Esophagus (tissue), 2 donors: ENCODE measurements at regions not wholly inside any gene's neighbourhood (a gene's known extent, or its start where the extent isn't known, plus 50 kb on each side); places are given as distances from the start of the nearest gene placed in this dataset.

ENCODE experiments used
- H3K27ac ChIP-seq, 2 donors: one replicate each; pipeline ENCODE4 v1.5.1; 2013; ENCODE audit warnings: low read depth in 2 of 2, mild to moderate bottlenecking in 2 of 2, inconsistent platforms in 1 of 2, low read length in 1 of 2, moderate library complexity in 1 of 2
- H3K27me3 ChIP-seq, 2 donors: one replicate each; pipeline ENCODE4 v1.6.1; 2013; ENCODE audit warnings: low read length in 2 of 2, control low read depth in 1 of 2, mild to moderate bottlenecking in 1 of 2; ENCODE audit not compliant: insufficient read depth in 2 of 2, control insufficient read depth in 1 of 2
- H3K36me3 ChIP-seq, 2 donors: one replicate each; pipeline ENCODE4 v1.6.1; 2013; ENCODE audit warnings: low read length in 1 of 2; ENCODE audit not compliant: control insufficient read depth in 2 of 2, insufficient read depth in 2 of 2
- H3K4me1 ChIP-seq, 2 donors: one replicate each; pipeline ENCODE4 v1.6.1; 2013; ENCODE audit warnings: low read length in 1 of 2; ENCODE audit not compliant: control insufficient read depth in 2 of 2, insufficient read depth in 2 of 2
- H3K4me3 ChIP-seq, 2 donors: one replicate each; pipeline ENCODE4 v1.5.1; 2013; ENCODE audit warnings: low read length in 2 of 2, mild to moderate bottlenecking in 2 of 2, low read depth in 1 of 2, moderate library complexity in 1 of 2
- H3K9me3 ChIP-seq, 2 donors: one replicate each; pipeline ENCODE4 v1.6.1; 2013; ENCODE audit warnings: mild to moderate bottlenecking in 2 of 2, low read depth in 1 of 2, low read length in 1 of 2, moderate library complexity in 1 of 2; ENCODE audit not compliant: control insufficient read depth in 2 of 2, insufficient read depth in 1 of 2
- WGBS, 2 donors: extraction: QIAGEN DNeasy Blood & Tissue Kit; methylation state at CpG; one replicate each; pipeline ENCODE4 v1.1.7; 2013; 5-methylcytosine and 5-hydroxymethylcytosine counted together
- donor health status: healthy with polysubstance abuse.
- donor health status: Bipolar disorder and iron deficiency.

- Histone ChIP-seq H3K9me3 (peaks cover 0 to 2% of the 10 kb centered on the region in 2 donors), H3K4me1 (no peaks in the 10 kb centered on the region), H3K4me3 (no peak overlapping the region), H3K27me3 (no peaks in the 10 kb centered on the region), H3K36me3 (no peaks in the 10 kb centered on the region), H3K27ac (no peak overlapping the region)
- 70 to 72% methylated on average over 5 of the region's 5 CpGs for WGBS, 2 donors
Measured at GRCh38 chr2:21620771-21621170, 497.0 kb downstream of the TDRD15 start.

- Histone ChIP-seq H3K27me3 (no peaks in the 10 kb centered on the region), H3K27ac (no peak overlapping the region)
Measured at GRCh38 chr2:21627938-21628337, 504.2 kb downstream of the TDRD15 start.

GRCh38 chr2:21633015-21633414, 509.2 kb downstream of the TDRD15 start:
- no peak overlapping the region for H3K4me3 ChIP-seq
- no peaks in the 10 kb centered on the region for H3K36me3 ChIP-seq
- no peaks in the 10 kb centered on the region for H3K27me3 ChIP-seq
- WGBS, 2 donors: 75 to 81% methylated on average over 5 of the region's 5 CpGs
- H3K4me1 ChIP-seq: no peaks in the 10 kb centered on the region
- peaks cover 0 to 2% of the 10 kb centered on the region in 2 donors for H3K9me3 ChIP-seq
- no peak overlapping the region for H3K27ac ChIP-seq

More at GRCh38 chr2:21627938-21628337, 504.2 kb downstream of the TDRD15 start:
- Histone ChIP-seq H3K4me1 (no peaks in the 10 kb centered on the region), H3K9me3 (peaks cover 0 to 2% of the 10 kb centered on the region in 2 donors), H3K36me3 (no peaks in the 10 kb centered on the region), H3K4me3 (no peak overlapping the region)

GRCh38 chr2:21633466-21633865, 509.7 kb downstream of the TDRD15 start:
- H3K9me3 ChIP-seq: peaks cover 0 to 2% of the 10 kb centered on the region in 2 donors
- no peaks in the 10 kb centered on the region for H3K36me3 ChIP-seq
- no peaks in the 10 kb centered on the region for H3K4me1 ChIP-seq
- no peak overlapping the region for H3K27ac ChIP-seq
- no peak overlapping the region for H3K4me3 ChIP-seq
- 42 to 54% methylated on average over 6 of the region's 6 CpGs for WGBS, 2 donors
- H3K27me3 ChIP-seq: no peaks in the 10 kb centered on the region

- Histone ChIP-seq H3K4me3 (no peak overlapping the region), H3K27ac (no peak overlapping the region), H3K27me3 (no peaks in the 10 kb centered on the region), H3K36me3 (no peaks in the 10 kb centered on the region), H3K4me1 (no peaks in the 10 kb centered on the region), H3K9me3 (peaks cover 0 to 2% of the 10 kb centered on the region in 2 donors)
- 76 to 81% methylated on average over 7 of the region's 7 CpGs for WGBS, 2 donors
Measured at GRCh38 chr2:21633911-21634310, 510.1 kb downstream of the TDRD15 start.

GRCh38 chr2:21640046-21640445, 516.3 kb downstream of the TDRD15 start:
- no peaks in the 10 kb centered on the region for H3K4me1 ChIP-seq
- 62 to 63% methylated on average over 2 of the region's 2 CpGs for WGBS, 2 donors
- H3K27ac ChIP-seq: no peak overlapping the region
- no peaks in the 10 kb centered on the region for H3K27me3 ChIP-seq
- H3K4me3 ChIP-seq: no peak overlapping the region
- peaks cover 0 to 2% of the 10 kb centered on the region in 2 donors for H3K9me3 ChIP-seq
- H3K36me3 ChIP-seq: no peaks in the 10 kb centered on the region

GRCh38 chr2:21642647-21643046, 518.9 kb downstream of the TDRD15 start:
- WGBS, 2 donors: 66 to 73% methylated on average over 6 of the region's 6 CpGs
- Histone ChIP-seq H3K4me1 (no peaks in the 10 kb centered on the region), H3K4me3 (no peak overlapping the region), H3K36me3 (no peaks in the 10 kb centered on the region), H3K27ac (no peak overlapping the region), H3K9me3 (peaks cover 0 to 2% of the 10 kb centered on the region in 2 donors), H3K27me3 (no peaks in the 10 kb centered on the region)

GRCh38 chr2:21643180-21643579, 519.4 kb downstream of the TDRD15 start:
- 59 to 80% methylated on average over 1 of the region's 1 CpG for WGBS, 2 donors
- Histone ChIP-seq H3K4me3 (no peak overlapping the region), H3K27me3 (no peaks in the 10 kb centered on the region), H3K27ac (no peak overlapping the region), H3K36me3 (no peaks in the 10 kb centered on the region), H3K4me1 (no peaks in the 10 kb centered on the region), H3K9me3 (peaks cover 0 to 2% of the 10 kb centered on the region in 2 donors)

GRCh38 chr2:21644266-21644665, 520.5 kb downstream of the TDRD15 start:
- 73 to 89% methylated on average over 1 of the region's 1 CpG for WGBS, 2 donors
- Histone ChIP-seq H3K36me3 (no peaks in the 10 kb centered on the region), H3K4me1 (no peaks in the 10 kb centered on the region), H3K9me3 (peaks cover 0 to 2% of the 10 kb centered on the region in 2 donors), H3K27ac (no peak overlapping the region), H3K4me3 (no peak overlapping the region), H3K27me3 (no peaks in the 10 kb centered on the region)

GRCh38 chr2:21646345-21646744, 522.6 kb downstream of the TDRD15 start:
- WGBS, 2 donors: 52 to 59% methylated on average over 5 of the region's 5 CpGs
- Histone ChIP-seq H3K4me1 (no peaks in the 10 kb centered on the region), H3K9me3 (peaks cover 0 to 2% of the 10 kb centered on the region in 2 donors), H3K27ac (peak overlapping the region in 1 of 2 donors; percentile 11), H3K36me3 (no peaks in the 10 kb centered on the region), H3K4me3 (no peak overlapping the region), H3K27me3 (no peaks in the 10 kb centered on the region)
